Natural killer cell treated with Interleukin-12 subunit alpha and Interleukin-12 subunit beta and Interleukin-15 and Interleukin-18, amount 100 ng/mL, for 72 hours (primary cell): ENCODE measurements at regions not wholly inside any gene's neighbourhood (a gene's known extent, or its start where the extent isn't known, plus 50 kb on each side); places are given as distances from the start of the nearest gene placed in this dataset.

Experiments
- ATAC-seq, 2 donors: fragments of 150-1000 bp; cut with Tn5 transposase in 1 of 2; sonication (Bioruptor Pico), chemical (Tn5 transposase) in 1 of 2; 2 replicates each; pipeline ENCODE4 v1.10.0; 2021
- DNase-seq: peaks from one replicate; pipeline ENCODE4 v3.0.0; 2022; ENCODE audit warnings: low spot score
- H3K27ac Mint-ChIP-seq, 2 donors: 1 replicate in 1 of 2; 2 replicates in 1 of 2; pipeline ENCODE4 v1.8.0; 2022; ENCODE audit warnings: mixed read lengths in 2 of 2, mild to moderate bottlenecking in 1 of 2, moderate library complexity in 1 of 2
- H3K27me3 Mint-ChIP-seq, 2 donors: 1 replicate in 1 of 2; 2 replicates in 1 of 2; pipeline ENCODE4 v1.8.0; 2022; ENCODE audit warnings: mixed read lengths in 2 of 2
- H3K36me3 Mint-ChIP-seq: one replicate; pipeline ENCODE4 v1.8.0; 2022; ENCODE audit warnings: mixed read lengths
- H3K4me1 Mint-ChIP-seq, 2 donors: 1 replicate in 1 of 2; 2 replicates in 1 of 2; pipeline ENCODE4 v1.8.0; 2022; ENCODE audit warnings: low read depth in 2 of 2, mixed read lengths in 2 of 2, mild to moderate bottlenecking in 1 of 2
- H3K4me3 Mint-ChIP-seq: one replicate; pipeline ENCODE4 v1.8.0; 2022; ENCODE audit warnings: mixed read lengths
- H3K9me3 Mint-ChIP-seq: 2 replicates; pipeline ENCODE4 v1.8.0; 2022; ENCODE audit warnings: mixed read lengths

- DNase-seq (no peak), ATAC-seq (no peak)
- Mint-ChIP-seq H3K27ac (peak overlapping the region in 1 of 2 donors; percentile 47), H3K9me3 (peaks cover 8% of the 10 kb centered on the region), H3K27me3 (peaks cover 5 to 30% of the 10 kb centered on the region in 2 donors), H3K4me3 (no peak overlapping the region), H3K36me3 (no peaks in the 10 kb centered on the region), H3K4me1 (no peaks in the 10 kb centered on the region)
Measured at GRCh38 chr15:98025237-98025636, 64.7 kb downstream of the ARRDC4 start.

GRCh38 chr15:98034731-98035130 is 74.2 kb downstream of the ARRDC4 start:
- Mint-ChIP-seq H3K9me3 (no peaks in the 10 kb centered on the region), H3K4me3 (no peak overlapping the region), H3K27ac (no peak overlapping the region), H3K36me3 (no peaks in the 10 kb centered on the region), H3K4me1 (no peaks in the 10 kb centered on the region), H3K27me3 (peaks cover 9 to 23% of the 10 kb centered on the region in 2 donors)
- ATAC-seq: no peak
- DNase-seq: no peak

GRCh38 chr15:98035134-98035533 is 74.6 kb downstream of the ARRDC4 start:
- Mint-ChIP-seq H3K4me3 (no peak overlapping the region), H3K9me3 (no peaks in the 10 kb centered on the region), H3K27me3 (peaks cover 9 to 23% of the 10 kb centered on the region in 2 donors), H3K36me3 (no peaks in the 10 kb centered on the region), H3K27ac (no peak overlapping the region), H3K4me1 (no peaks in the 10 kb centered on the region)
- ATAC-seq (no peak), DNase-seq (no peak)

- no peak for ATAC-seq
- no peaks in the 10 kb centered on the region for H3K4me1 Mint-ChIP-seq
- H3K4me3 Mint-ChIP-seq: no peak overlapping the region
- no peaks in the 10 kb centered on the region for H3K36me3 Mint-ChIP-seq
- H3K27me3 Mint-ChIP-seq: peaks cover 9 to 21% of the 10 kb centered on the region in 2 donors
- DNase-seq: no peak
- H3K27ac Mint-ChIP-seq: no peak overlapping the region
- no peaks in the 10 kb centered on the region for H3K9me3 Mint-ChIP-seq
Measured at GRCh38 chr15:98035577-98036010, 75.1 kb downstream of the ARRDC4 start.

GRCh38 chr15:98039596-98039995 is 79.1 kb downstream of the ARRDC4 start:
- Mint-ChIP-seq H3K4me3 (no peak overlapping the region), H3K9me3 (no peaks in the 10 kb centered on the region), H3K27ac (no peak overlapping the region), H3K27me3 (peaks cover 10 to 18% of the 10 kb centered on the region in 2 donors), H3K36me3 (no peaks in the 10 kb centered on the region), H3K4me1 (no peaks in the 10 kb centered on the region)
- ATAC-seq (no peak), DNase-seq (no peak)

GRCh38 chr15:98040146-98040545 is 79.6 kb downstream of the ARRDC4 start:
- H3K4me3 Mint-ChIP-seq: no peak overlapping the region
- DNase-seq (no peak), ATAC-seq (no peak)
- no peaks in the 10 kb centered on the region for H3K9me3 Mint-ChIP-seq
- peaks cover 10 to 18% of the 10 kb centered on the region in 2 donors for H3K27me3 Mint-ChIP-seq
- no peak overlapping the region for H3K27ac Mint-ChIP-seq
- H3K4me1 Mint-ChIP-seq: no peaks in the 10 kb centered on the region
- no peaks in the 10 kb centered on the region for H3K36me3 Mint-ChIP-seq

- H3K9me3 Mint-ChIP-seq: no peaks in the 10 kb centered on the region
- no peak for ATAC-seq
- no peaks in the 10 kb centered on the region for H3K36me3 Mint-ChIP-seq
- H3K27me3 Mint-ChIP-seq: peaks cover 6 to 14% of the 10 kb centered on the region in 2 donors
- H3K4me1 Mint-ChIP-seq: no peaks in the 10 kb centered on the region
- no peak overlapping the region for H3K4me3 Mint-ChIP-seq
- no peak for DNase-seq
- H3K27ac Mint-ChIP-seq: no peak overlapping the region
Measured at GRCh38 chr15:98043160-98044014, 82.9 kb downstream of the ARRDC4 start.

- peak in 1 of 2 donors; percentile 52 for ATAC-seq
- no peak overlapping the region for H3K27ac Mint-ChIP-seq
- H3K27me3 Mint-ChIP-seq: peaks cover 25 to 27% of the 10 kb centered on the region in 2 donors
- no peak overlapping the region for H3K4me3 Mint-ChIP-seq
- H3K9me3 Mint-ChIP-seq: peaks cover 8% of the 10 kb centered on the region
- no peak for DNase-seq
- peaks cover 6% of the 10 kb centered on the region for H3K36me3 Mint-ChIP-seq
- H3K4me1 Mint-ChIP-seq: no peaks in the 10 kb centered on the region
Measured at GRCh38 chr15:98051734-98052133, 91.2 kb downstream of the ARRDC4 start.

GRCh38 chr15:98057453-98057852 is 97.0 kb downstream of the ARRDC4 start:
- ATAC-seq (no peak), DNase-seq (no peak)
- Mint-ChIP-seq H3K4me1 (no peaks in the 10 kb centered on the region), H3K9me3 (peaks cover 19% of the 10 kb centered on the region), H3K27me3 (peaks cover 22 to 40% of the 10 kb centered on the region in 2 donors), H3K36me3 (peaks cover 26% of the 10 kb centered on the region), H3K27ac (no peak overlapping the region), H3K4me3 (no peak overlapping the region)

GRCh38 chr15:98062869-98063268 is 102.4 kb downstream of the ARRDC4 start:
- peaks cover 3 to 21% of the 10 kb centered on the region in 2 donors for H3K27me3 Mint-ChIP-seq

GRCh38 chr15:98063315-98063714 is 102.8 kb downstream of the ARRDC4 start:
- H3K4me1 Mint-ChIP-seq: peaks cover 0 to 3% of the 10 kb centered on the region in 2 donors
- H3K4me3 Mint-ChIP-seq: no peak overlapping the region
- peaks cover 3 to 21% of the 10 kb centered on the region in 2 donors for H3K27me3 Mint-ChIP-seq
- no peak overlapping the region for H3K27ac Mint-ChIP-seq
- DNase-seq: no peak
- no peak for ATAC-seq
- H3K36me3 Mint-ChIP-seq: peaks cover 9% of the 10 kb centered on the region
- peaks cover 8% of the 10 kb centered on the region for H3K9me3 Mint-ChIP-seq

More at GRCh38 chr15:98062869-98063268, 102.4 kb downstream of the ARRDC4 start:
- H3K4me1 Mint-ChIP-seq: peaks cover 0 to 3% of the 10 kb centered on the region in 2 donors
- H3K9me3 Mint-ChIP-seq: peaks cover 8% of the 10 kb centered on the region
- no peak overlapping the region for H3K4me3 Mint-ChIP-seq
- no peak overlapping the region for H3K27ac Mint-ChIP-seq
- ATAC-seq (no peak), DNase-seq (no peak)
- peaks cover 9% of the 10 kb centered on the region for H3K36me3 Mint-ChIP-seq

GRCh38 chr15:98063871-98064270 is 103.4 kb downstream of the ARRDC4 start:
- no peak overlapping the region for H3K27ac Mint-ChIP-seq
- ATAC-seq (no peak), DNase-seq (no peak)
- peaks cover 0 to 21% of the 10 kb centered on the region in 2 donors for H3K27me3 Mint-ChIP-seq
- no peak overlapping the region for H3K4me3 Mint-ChIP-seq
- H3K9me3 Mint-ChIP-seq: peaks cover 5% of the 10 kb centered on the region
- H3K4me1 Mint-ChIP-seq: peaks cover 0 to 3% of the 10 kb centered on the region in 2 donors
- peaks cover 5% of the 10 kb centered on the region for H3K36me3 Mint-ChIP-seq

- no peaks in the 10 kb centered on the region for H3K9me3 Mint-ChIP-seq
Measured at GRCh38 chr15:98067339-98067738, 106.8 kb downstream of the ARRDC4 start.

GRCh38 chr15:98069256-98069655 is 108.8 kb downstream of the ARRDC4 start:
- Mint-ChIP-seq H3K36me3 (no peaks in the 10 kb centered on the region), H3K4me3 (no peak overlapping the region), H3K4me1 (no peaks in the 10 kb centered on the region), H3K9me3 (no peaks in the 10 kb centered on the region), H3K27me3 (peaks cover 0 to 7% of the 10 kb centered on the region in 2 donors), H3K27ac (no peak overlapping the region)
- ATAC-seq: no peak
- no peak for DNase-seq

More at GRCh38 chr15:98067339-98067738, 106.8 kb downstream of the ARRDC4 start:
- no peak for DNase-seq
- Mint-ChIP-seq H3K27me3 (no peaks in the 10 kb centered on the region), H3K27ac (no peak overlapping the region), H3K4me1 (peaks cover 0 to 3% of the 10 kb centered on the region in 2 donors), H3K4me3 (no peak overlapping the region), H3K36me3 (no peaks in the 10 kb centered on the region)
- no peak for ATAC-seq
